ENCODE measurements at regions not wholly inside any gene's neighbourhood (a gene's known extent, or its start where the extent isn't known, plus 50 kb on each side); places are given as distances from the start of the nearest gene placed in this dataset.

DNA sequence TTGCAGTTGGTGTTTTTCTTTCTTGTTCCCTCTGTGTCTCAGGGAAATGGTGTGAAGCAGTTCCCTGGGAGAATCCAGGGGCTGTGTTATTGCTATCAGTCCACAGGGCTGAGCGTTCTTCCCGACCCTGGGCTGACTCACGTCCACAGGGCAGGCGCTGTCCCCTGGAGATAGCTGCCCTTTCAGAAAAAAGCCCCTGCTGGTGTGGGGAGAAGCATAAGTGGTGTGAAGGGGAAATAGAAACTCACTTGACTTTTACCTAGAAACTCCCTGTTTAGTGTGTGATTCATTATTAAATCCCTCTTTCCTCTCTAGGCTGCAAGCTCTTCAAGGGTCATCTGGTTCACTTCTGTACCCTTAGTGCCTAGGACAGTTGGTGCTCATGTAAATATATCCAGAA lies 63.3 kb upstream of the SMNDC1 start:
- no peak for TF ChIP-seq ZFX (IDR thresholded peaks at IDR 0.05)
- TF ChIP-seq, protein P1, sequence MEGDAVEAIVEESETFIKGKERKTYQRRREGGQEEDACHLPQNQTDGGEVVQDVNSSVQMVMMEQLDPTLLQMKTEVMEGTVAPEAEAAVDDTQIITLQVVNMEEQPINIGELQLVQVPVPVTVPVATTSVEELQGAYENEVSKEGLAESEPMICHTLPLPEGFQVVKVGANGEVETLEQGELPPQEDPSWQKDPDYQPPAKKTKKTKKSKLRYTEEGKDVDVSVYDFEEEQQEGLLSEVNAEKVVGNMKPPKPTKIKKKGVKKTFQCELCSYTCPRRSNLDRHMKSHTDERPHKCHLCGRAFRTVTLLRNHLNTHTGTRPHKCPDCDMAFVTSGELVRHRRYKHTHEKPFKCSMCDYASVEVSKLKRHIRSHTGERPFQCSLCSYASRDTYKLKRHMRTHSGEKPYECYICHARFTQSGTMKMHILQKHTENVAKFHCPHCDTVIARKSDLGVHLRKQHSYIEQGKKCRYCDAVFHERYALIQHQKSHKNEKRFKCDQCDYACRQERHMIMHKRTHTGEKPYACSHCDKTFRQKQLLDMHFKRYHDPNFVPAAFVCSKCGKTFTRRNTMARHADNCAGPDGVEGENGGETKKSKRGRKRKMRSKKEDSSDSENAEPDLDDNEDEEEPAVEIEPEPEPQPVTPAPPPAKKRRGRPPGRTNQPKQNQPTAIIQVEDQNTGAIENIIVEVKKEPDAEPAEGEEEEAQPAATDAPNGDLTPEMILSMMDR (conservative IDR thresholded peaks at IDR 0.05) = no peak
- no peak overlapping the region for H3K27ac ChIP-seq

- H3K27ac ChIP-seq = no peak overlapping the region
- TF ChIP-seq ZFX (IDR thresholded peaks at IDR 0.05) = no peak
- TF ChIP-seq, protein P1 (conservative IDR thresholded peaks at IDR 0.05) = no peak
Measured at GRCh38 chr10:110368556-110368955, 63.8 kb upstream of the SMNDC1 start.

DNA sequence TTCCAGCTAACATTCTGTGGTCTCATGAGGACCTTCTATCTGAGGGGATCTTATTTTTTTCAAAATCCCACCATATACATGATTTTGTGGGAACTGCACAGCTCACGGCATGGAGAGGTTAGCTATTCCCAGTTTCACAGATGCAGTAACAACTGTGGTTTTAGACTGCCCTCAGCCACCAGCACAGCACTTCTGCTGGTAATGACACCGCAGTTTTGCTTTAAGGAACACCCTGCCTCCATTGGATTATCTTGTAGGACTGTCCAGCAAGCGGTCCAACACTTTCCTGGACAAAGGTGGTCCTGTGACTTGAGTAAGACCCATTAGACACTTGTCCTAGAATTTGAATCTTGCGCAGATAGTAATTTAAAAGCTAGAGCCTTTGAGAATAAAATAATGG lies 65.3 kb upstream of the SMNDC1 start:
- TF ChIP-seq, protein P1 (conservative IDR thresholded peaks at IDR 0.05) = no peak
- TF ChIP-seq ZFX (IDR thresholded peaks at IDR 0.05) = no peak
- no peak overlapping the region for H3K27ac ChIP-seq

- H3K27ac ChIP-seq = no peak overlapping the region
- no peak for TF ChIP-seq ZFX (IDR thresholded peaks at IDR 0.05)
- TF ChIP-seq, protein P1 (conservative IDR thresholded peaks at IDR 0.05) = no peak
Measured at GRCh38 chr10:110372656-110373055, 67.9 kb upstream of the SMNDC1 start.

- no peak for TF ChIP-seq ZFX (IDR thresholded peaks at IDR 0.05)
- TF ChIP-seq, protein P1 (conservative IDR thresholded peaks at IDR 0.05) = no peak
- no peak overlapping the region for H3K27ac ChIP-seq
Measured at GRCh38 chr10:110373059-110373458, 68.3 kb upstream of the SMNDC1 start.

DNA sequence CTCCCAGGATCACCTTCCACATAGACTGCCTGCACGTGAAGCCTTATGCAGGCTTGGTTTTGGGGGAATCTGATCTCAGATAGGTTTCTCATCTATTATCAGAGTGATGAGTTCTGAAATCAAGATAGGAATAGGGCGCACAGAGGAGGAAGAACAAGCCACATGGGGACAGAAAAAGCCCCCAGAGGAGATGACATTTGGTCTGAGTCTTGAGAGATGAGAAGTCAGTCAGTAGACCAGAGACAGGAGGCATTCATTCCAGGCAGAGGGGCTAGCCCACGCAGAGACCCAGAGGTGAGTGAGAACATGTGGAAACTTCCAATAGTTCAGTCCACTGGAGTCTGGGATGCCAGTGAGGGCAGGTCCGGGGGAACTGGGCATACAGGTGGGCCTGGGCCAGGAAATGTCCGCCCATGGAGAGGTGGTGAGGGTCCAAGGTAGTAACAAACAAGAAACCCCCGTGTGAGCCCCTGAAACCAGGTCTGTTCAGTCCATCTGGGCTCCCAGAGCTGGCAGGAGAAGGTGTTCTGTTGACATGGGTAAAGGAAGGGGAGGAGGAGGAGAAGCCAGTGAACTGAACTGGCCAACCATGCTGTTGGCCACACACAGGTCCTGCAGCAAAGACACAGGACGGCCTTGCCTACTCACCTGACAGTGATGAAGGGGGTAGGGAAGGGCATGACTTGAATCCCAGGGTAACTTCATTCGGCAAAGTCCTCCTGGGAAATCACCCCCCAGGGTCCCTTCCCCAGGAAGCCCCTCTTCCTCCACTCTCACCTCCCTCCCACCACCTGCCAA lies 69.3 kb upstream of the SMNDC1 start:
- no peak overlapping the region for H3K27ac ChIP-seq
- TF ChIP-seq, protein P1 (conservative IDR thresholded peaks at IDR 0.05) = no peak
- no peak for TF ChIP-seq ZFX (IDR thresholded peaks at IDR 0.05)

DNA sequence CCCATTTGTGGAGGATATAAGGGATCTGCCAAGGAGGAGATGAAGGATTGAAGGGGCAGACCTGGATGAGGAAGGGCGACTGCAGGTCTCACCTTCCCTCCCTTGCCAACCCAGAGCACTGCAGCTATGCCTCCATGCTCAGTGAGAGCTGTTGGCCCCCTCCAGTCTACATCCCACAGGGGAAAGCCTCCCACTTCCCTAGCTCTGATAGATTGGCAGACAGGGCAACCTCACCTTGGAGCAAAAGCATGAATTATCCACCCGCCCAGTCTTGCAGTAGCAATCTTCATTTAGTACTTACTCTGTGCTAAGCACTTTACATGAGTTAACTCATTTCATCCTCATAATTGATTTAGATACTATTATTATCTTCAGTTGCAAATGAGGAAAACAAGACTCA lies 70.4 kb upstream of the SMNDC1 start:
- H3K27ac ChIP-seq = no peak overlapping the region
- TF ChIP-seq, protein P1 (conservative IDR thresholded peaks at IDR 0.05) = no peak
- no peak for TF ChIP-seq ZFX (IDR thresholded peaks at IDR 0.05)
